ENCODE measurements at regions not wholly inside any gene's neighbourhood (a gene's known extent, or its start where the extent isn't known, plus 50 kb on each side); places are given as distances from the start of the nearest gene placed in this dataset.

DNA sequence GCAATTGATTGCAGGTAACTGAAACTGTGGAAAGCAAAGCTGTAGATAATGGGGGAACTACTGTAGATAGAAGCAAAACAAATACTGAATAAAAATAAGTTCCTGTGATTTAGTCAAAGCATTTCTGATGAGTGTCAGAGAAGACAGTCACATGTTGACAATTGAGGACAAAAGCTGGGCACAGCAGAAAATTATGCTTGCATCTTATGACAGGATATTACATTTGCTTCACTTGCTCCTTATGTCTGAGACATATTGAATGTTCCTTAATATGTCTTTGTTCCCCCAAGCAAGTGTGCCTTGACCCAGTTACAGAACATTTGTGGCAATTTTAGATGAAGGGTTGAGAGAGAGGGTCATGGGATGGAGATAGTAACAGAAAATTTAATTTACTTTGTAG lies 526.0 kb upstream of the B3GALT2 start:
- Histone ChIP-seq H3K36me3 (ENCODE audit: control insufficient read depth, insufficient read depth, low read length) (no peaks in the 10 kb centered on the region), H3K9me3 (replicated peaks; ENCODE audit: control insufficient read depth, insufficient read depth, low read depth, low read length) (peaks cover 2% of the 10 kb centered on the region), H2AFZ (ENCODE audit: low read depth, low read length) (no peak overlapping the region), H3K79me2 (ENCODE audit: control insufficient read depth, insufficient read depth, low read length) (no peaks in the 10 kb centered on the region), H3K4me2 (ENCODE audit: insufficient read depth, low read length) (no peak overlapping the region), H3K27ac (ENCODE audit: extremely low read depth, low read depth, low read length) (no peak overlapping the region), H3K9me1 (ENCODE audit: control insufficient read depth, insufficient read depth, low read length) (no peaks in the 10 kb centered on the region), H3K4me3 (no peak overlapping the region), H3K4me1 (replicated peaks in 1 of 2; ENCODE audit: control insufficient read depth in 2 of 2, insufficient read depth in 2 of 2, low read length in 2 of 2) (no peaks in the 10 kb centered on the region), H3K9ac (ENCODE audit: insufficient read depth in 1 of 2, low read depth in 2 of 2, low read length in 2 of 2) (no peak overlapping the region), H3K27me3 (ENCODE audit: control insufficient read depth in 2 of 2, insufficient read depth in 2 of 2, low read length in 2 of 2) (no peaks in the 10 kb centered on the region), H4K20me1 (replicated peaks; ENCODE audit: control insufficient read depth, insufficient read depth, low read length) (no peaks in the 10 kb centered on the region)
- intact Hi-C loops (cut with micrococcal nuclease) (no loop called here), in situ Hi-C loops (cut with MboI) (no loop called here)
- FAIRE-seq (no peak), DNase-seq (ENCODE audit: extremely low read depth in 1 of 4, low spot score in 3 of 4) (no peak), ATAC-seq (no peak)
- TF ChIP-seq ETS2 (tag; IDR thresholded peaks at IDR 0.05; ENCODE audit: borderline replicate concordance, poor library complexity, severe bottlenecking) (no peak), CBX1 (IDR thresholded peaks at IDR 0.05; ENCODE audit: low read depth) (no peak), MCM5 (IDR thresholded peaks at IDR 0.05; ENCODE audit: low read depth) (no peak), POLR2AphosphoS5 (IDR thresholded peaks at IDR 0.05; ENCODE audit: control insufficient read depth, insufficient read depth, low read depth, low read length) (no peak), ZZZ3 (IDR thresholded peaks at IDR 0.05) (no peak), EP400 (IDR thresholded peaks at IDR 0.05) (no peak), ZNF589 (CRISPR knock-in tag; IDR thresholded peaks at IDR 0.05; ENCODE audit: low read depth) (no peak), BRD4 (IDR thresholded peaks at IDR 0.05) (no peak), TBP (optimal IDR thresholded peaks at IDR 0.05; ENCODE audit: low read depth, low read length) (no peak)
- TF ChIP-seq, protein P1, sequence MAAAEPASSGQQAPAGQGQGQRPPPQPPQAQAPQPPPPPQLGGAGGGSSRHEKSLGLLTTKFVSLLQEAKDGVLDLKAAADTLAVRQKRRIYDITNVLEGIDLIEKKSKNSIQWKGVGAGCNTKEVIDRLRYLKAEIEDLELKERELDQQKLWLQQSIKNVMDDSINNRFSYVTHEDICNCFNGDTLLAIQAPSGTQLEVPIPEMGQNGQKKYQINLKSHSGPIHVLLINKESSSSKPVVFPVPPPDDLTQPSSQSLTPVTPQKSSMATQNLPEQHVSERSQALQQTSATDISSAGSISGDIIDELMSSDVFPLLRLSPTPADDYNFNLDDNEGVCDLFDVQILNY (CRISPR knock-in tag; IDR thresholded peaks at IDR 0.05) = no peak
- TF ChIP-seq, protein P2, sequence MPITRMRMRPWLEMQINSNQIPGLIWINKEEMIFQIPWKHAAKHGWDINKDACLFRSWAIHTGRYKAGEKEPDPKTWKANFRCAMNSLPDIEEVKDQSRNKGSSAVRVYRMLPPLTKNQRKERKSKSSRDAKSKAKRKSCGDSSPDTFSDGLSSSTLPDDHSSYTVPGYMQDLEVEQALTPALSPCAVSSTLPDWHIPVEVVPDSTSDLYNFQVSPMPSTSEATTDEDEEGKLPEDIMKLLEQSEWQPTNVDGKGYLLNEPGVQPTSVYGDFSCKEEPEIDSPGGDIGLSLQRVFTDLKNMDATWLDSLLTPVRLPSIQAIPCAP (CRISPR knock-in tag; IDR thresholded peaks at IDR 0.05; ENCODE audit: borderline replicate concordance) = no peak
- TF ChIP-seq, protein P3, sequence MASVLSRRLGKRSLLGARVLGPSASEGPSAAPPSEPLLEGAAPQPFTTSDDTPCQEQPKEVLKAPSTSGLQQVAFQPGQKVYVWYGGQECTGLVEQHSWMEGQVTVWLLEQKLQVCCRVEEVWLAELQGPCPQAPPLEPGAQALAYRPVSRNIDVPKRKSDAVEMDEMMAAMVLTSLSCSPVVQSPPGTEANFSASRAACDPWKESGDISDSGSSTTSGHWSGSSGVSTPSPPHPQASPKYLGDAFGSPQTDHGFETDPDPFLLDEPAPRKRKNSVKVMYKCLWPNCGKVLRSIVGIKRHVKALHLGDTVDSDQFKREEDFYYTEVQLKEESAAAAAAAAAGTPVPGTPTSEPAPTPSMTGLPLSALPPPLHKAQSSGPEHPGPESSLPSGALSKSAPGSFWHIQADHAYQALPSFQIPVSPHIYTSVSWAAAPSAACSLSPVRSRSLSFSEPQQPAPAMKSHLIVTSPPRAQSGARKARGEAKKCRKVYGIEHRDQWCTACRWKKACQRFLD (CRISPR knock-in tag; IDR thresholded peaks at IDR 0.05) = no peak
- TF ChIP-seq, protein P4, sequence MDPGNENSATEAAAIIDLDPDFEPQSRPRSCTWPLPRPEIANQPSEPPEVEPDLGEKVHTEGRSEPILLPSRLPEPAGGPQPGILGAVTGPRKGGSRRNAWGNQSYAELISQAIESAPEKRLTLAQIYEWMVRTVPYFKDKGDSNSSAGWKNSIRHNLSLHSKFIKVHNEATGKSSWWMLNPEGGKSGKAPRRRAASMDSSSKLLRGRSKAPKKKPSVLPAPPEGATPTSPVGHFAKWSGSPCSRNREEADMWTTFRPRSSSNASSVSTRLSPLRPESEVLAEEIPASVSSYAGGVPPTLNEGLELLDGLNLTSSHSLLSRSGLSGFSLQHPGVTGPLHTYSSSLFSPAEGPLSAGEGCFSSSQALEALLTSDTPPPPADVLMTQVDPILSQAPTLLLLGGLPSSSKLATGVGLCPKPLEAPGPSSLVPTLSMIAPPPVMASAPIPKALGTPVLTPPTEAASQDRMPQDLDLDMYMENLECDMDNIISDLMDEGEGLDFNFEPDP (CRISPR knock-in tag; IDR thresholded peaks at IDR 0.05) = no peak
- TF ChIP-seq, protein P5, sequence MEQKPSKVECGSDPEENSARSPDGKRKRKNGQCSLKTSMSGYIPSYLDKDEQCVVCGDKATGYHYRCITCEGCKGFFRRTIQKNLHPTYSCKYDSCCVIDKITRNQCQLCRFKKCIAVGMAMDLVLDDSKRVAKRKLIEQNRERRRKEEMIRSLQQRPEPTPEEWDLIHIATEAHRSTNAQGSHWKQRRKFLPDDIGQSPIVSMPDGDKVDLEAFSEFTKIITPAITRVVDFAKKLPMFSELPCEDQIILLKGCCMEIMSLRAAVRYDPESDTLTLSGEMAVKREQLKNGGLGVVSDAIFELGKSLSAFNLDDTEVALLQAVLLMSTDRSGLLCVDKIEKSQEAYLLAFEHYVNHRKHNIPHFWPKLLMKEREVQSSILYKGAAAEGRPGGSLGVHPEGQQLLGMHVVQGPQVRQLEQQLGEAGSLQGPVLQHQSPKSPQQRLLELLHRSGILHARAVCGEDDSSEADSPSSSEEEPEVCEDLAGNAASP (IDR thresholded peaks at IDR 0.05) = no peak
- ChIA-PET CTCF (ENCODE audit: low intra/inter-chr PET ratio) (no interaction called here), POLR2A (no interaction called here)
- BruUV-seq (replicated peaks) = no TSS peak

Measured in K562 (cell line).